MM.1S (cell line): ENCODE measurements at regions not wholly inside any gene's neighbourhood (a gene's known extent, or its start where the extent isn't known, plus 50 kb on each side); places are given as distances from the start of the nearest gene placed in this dataset.

Source experiments
- EZH2phosphoT487 ChIP-seq: fragments of 300-600 bp; sonication (generic); IDR thresholded peaks from 2 replicates; pipeline ENCODE4 v1.6.1; 2018; ENCODE audit warnings: antibody characterized with exemption, low read length
- TF ChIP-seq, protein P1 (sequence below): fragments of 300-600 bp; sonication (generic); IDR thresholded peaks from 2 replicates; pipeline ENCODE4 v1.5.1; 2016; ENCODE audit warnings: antibody characterized with exemption, low read length, mixed read lengths

- TF ChIP-seq, protein P1, sequence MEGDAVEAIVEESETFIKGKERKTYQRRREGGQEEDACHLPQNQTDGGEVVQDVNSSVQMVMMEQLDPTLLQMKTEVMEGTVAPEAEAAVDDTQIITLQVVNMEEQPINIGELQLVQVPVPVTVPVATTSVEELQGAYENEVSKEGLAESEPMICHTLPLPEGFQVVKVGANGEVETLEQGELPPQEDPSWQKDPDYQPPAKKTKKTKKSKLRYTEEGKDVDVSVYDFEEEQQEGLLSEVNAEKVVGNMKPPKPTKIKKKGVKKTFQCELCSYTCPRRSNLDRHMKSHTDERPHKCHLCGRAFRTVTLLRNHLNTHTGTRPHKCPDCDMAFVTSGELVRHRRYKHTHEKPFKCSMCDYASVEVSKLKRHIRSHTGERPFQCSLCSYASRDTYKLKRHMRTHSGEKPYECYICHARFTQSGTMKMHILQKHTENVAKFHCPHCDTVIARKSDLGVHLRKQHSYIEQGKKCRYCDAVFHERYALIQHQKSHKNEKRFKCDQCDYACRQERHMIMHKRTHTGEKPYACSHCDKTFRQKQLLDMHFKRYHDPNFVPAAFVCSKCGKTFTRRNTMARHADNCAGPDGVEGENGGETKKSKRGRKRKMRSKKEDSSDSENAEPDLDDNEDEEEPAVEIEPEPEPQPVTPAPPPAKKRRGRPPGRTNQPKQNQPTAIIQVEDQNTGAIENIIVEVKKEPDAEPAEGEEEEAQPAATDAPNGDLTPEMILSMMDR, result no peak
- no peak for TF ChIP-seq EZH2phosphoT487
Measured at GRCh38 chr3:89803711-89804110, 696.3 kb downstream of the EPHA3 start.
